GM19099 (cell line): ENCODE measurements at regions not wholly inside any gene's neighbourhood (a gene's known extent, or its start where the extent isn't known, plus 50 kb on each side); places are given as distances from the start of the nearest gene placed in this dataset.

Experiments
- POLR2A ChIP-seq: IDR thresholded peaks from 3 replicates; pipeline ENCODE4 v1.6.1; 2011; ENCODE audit warnings: low read depth; ENCODE audit not compliant: insufficient read length; ENCODE audit errors: extremely low read depth

DNA sequence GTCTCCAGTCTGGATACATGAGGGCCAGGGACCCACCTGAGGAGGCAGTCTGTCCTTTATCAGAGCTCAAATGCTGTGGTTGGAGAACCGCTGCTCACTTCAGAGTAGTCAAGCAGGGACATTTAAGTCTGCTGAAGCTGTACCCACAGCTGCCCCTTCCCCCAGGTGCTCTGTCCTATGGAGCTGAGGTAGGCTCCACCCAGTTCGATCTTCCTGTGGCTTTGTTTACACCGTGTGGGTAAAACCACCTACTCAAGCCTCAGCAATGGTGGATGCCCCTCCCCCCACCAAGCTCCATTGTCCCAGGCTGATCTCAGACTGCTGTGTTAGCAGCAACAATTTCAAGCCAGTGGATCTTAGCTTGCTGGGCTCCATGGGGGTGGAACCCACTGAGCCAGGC, 731.4 kb upstream of the HS6ST1 start:
- TF ChIP-seq POLR2A: no peak

DNA sequence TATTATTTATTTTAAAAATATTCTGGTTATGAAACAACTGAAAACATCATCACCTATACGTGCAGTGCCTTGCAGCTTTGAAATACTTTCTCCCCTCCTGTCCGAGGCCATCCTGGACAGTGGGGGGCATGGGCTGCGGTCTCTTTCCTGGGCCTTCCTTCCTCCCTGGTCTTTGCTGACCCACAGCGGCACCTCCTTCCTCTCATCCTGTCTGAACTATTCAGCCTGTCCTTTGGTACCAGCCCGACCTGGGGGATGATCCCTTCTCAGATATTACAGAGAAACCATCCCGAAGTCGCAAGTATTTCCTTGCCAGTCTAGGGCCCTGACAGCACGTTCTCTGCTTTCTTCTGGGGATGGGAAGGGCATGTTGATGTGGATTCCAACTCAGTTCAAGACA, 736.6 kb upstream of the HS6ST1 start:
- no peak for TF ChIP-seq POLR2A

DNA sequence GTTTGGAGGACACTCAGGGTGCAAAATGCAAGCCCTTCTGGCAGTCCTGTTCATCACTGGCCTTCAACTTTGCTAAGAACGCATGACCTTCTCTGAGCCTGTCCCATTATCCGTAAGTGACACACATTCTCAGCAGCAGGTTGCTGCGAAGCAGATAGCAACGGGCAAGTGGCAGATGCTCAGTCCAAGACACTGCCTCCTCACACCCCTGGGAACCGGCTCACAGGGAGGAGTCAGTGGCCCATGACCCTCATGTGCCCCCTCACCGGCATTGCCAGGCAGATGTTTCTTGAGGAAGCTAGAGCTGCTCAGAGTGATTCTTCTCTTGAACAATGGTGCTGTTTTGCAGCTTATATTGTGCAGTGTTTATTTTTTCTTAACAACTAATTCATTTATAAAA, 737.2 kb upstream of the HS6ST1 start:
- TF ChIP-seq POLR2A: no peak

DNA sequence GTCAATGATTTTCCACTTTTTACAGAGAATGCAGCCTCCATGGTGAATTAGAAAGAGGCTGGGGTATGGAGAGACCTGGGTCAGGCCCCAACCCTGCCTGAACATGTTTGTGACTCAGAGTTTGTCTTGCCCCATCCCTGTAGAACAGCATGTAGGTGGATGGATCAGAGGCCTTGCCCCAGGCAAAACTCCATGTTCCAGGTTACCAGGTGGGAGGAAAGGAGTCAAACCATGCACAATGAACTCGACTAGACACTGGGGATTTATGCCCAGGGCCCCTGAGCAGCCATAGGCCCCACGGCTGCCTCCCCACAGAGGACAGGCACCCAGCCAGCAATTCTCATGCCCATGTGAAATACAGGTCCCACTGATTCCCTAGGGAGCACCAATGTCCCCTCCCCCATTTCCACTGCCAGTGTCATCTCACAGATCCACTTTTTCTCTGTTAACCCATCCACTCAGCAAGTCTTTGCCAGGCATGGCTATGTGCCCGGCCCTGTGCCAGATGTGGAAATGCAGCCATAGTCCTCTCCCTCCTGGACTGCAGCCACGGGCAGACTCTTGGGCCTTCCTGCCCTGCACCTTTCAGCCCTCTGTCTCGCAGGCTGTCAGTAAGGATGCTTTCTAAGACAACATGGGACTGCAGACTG, 737.8 kb upstream of the HS6ST1 start:
- no peak for TF ChIP-seq POLR2A

DNA sequence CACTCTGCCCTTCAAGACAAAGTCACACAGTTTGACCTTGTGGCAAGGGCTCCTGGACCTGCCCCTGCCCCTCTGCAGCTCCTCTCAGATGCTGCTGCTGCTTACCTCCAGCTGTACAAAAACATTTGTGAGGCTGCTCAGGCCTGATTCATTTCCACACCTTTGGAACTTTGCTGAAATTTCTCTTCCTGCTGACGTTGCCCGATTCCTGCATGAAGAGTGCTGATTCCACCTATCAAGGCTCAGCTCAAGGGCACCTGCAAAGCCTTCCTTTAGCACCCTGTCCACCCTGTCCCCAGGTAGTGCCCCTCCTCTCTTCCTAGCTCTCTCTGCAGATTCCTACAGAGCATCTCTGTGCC, 738.3 kb upstream of the HS6ST1 start:
- no peak for TF ChIP-seq POLR2A

DNA sequence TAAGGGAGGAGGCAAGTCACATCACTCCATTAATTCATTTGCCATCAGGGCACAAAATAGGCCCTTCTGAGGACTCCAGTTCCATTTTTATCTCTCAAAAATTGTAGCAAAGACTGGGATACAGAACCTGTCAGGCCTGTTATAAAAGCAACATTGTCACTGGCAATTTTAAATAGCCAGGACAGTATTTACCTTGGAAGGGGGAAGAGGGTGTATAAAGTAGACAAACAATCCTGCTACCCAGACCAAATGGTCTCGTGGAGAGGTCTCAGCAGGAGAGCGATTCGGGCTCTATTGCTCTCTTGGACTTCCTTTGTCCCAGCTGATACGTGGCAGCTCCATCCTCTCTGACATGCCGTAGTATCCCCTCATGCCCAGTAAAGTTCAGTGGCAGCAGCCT, 740.3 kb upstream of the HS6ST1 start:
- TF ChIP-seq POLR2A: no peak

DNA sequence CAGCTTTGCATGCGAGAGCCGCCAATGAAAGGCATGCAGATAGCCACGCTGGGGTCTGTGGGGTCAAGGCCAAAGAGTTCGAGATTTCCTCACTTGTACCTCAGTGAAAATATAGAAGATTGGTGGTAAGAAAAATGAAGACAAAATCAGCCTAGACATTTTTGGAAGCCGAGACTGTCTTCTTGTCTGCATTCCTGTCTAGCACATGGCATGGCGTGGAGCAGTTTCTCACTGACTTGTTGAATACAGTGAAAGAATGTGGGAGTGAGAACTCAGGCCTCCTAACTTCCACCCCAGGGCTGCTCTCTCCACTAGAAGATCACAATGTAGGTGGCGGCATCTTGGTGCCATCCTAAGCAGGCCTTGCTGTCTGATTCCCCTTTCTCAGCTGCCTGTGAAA, 740.8 kb upstream of the HS6ST1 start:
- TF ChIP-seq POLR2A: no peak

DNA sequence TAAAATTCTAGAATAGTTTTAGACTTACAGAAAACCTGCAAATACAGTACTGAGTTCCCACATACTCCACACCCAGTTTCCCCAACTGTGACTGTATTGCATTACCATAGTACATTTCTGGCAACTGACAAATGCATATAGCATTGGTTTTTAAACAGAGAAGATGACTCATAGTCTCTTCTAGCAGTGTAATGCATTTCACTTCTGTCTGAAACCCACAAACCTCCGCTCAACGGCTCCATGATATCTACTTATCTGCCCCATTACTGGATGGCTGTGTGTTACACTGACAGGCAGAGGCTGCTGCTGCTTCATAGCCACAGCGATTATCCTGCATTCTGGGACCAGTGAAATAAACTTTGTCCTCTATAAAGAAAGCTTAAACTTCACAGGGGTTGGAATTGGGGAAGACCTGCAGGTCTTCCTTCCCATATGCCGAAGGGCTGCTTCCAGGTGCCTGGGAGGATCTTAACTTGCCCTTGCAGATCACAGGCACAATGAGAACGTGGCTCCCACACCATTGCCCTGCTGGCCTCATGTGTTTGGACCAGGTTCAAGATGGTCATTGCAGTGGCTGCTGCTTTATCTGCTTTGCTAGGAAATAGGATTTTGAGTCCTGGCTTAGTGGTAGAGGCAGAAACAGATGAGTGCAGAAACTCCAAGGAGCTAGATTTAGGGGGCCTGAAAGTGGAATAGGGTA, 742.6 kb upstream of the HS6ST1 start:
- no peak for TF ChIP-seq POLR2A

DNA sequence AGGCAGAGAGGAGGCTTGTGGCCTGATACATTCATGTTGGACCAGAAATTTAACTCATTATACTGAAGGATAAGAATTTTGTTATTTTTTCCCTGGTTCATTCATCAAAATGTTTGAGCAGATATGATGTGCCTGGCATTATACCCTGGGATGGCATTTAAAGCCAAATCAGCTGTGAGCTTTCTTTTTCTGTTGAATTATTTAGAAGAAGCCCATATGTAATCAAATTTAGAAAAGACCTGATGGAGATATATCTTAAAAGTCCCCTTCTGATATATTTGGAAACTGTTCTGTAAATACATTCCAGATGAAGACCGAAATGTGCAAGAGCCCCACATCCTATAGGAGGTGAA, 743.1 kb upstream of the HS6ST1 start:
- TF ChIP-seq POLR2A: no peak

DNA sequence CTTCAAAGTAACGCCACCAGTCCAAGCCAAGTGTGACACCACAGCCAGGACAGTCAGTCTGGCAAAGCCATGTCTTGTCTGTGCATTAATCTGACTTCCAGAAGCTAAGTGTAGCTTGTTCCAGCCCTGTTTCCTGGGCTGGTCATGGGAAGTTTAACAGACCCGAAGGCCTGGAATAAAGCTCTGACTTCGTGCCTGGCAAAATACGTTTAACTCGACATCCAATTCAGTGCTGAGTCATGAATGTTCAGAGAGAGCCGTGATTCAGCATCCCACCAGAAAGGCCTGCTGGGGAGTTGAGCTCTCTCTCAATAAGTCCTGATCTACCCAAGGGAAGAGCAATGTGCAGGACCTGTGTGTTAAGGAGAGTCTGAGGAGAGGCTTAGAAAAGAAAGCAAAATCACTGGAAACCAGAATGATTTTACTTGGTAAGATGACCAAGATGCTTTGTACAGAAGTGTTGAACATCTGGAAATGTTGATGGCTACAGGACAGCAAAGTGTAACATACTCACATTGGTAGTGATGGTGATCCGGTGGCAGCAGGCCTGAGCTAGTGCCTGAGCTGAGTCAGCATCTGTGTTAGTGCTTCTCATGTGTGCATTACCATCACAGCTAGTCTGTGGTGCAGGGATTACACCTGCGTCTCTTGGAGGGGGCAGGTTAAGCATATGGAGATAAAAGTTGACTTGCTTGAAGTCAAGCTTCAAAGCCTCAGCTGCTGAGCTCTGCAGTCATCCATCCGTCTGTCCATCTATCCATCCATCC, 743.7 kb upstream of the HS6ST1 start:
- no peak for TF ChIP-seq POLR2A

DNA sequence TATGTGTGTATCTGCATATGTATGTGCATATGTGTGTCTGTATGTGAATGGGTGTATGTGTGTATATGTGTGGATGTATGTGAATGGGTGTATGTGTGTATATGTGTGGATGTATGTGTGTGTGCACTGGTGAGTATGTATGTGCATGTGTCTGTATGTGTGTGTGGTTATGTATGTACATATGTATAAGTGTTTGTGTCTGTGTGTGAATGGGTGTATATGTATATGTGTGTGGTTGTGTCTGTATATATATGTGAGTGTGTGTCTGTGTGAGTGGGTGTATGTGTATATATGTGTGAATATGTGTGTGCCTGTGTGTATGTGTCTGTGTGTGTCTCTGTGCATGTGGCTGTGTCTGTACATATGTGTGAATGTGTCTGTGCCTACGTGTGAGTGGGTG, 748.4 kb upstream of the HS6ST1 start:
- TF ChIP-seq POLR2A: no peak

DNA sequence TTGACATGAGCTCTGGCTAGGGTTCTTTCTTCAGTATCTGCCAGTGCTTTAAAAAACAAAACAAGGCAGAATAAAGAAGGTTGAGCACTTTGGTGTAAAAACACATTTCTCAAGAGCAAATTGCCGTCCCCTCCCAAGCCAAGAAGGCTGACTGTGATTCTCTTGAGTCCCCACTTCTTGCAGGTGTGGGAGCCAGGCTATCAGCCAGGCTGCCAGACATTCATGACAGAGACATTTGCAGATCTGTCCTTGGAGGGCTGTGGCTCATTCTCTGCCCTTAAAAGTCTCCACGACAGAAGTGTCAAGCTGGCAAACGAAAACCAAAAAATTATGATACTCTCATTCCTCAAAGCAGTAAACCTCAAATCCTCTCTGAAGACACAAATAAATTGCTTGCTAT, 749.3 kb upstream of the HS6ST1 start:
- no peak for TF ChIP-seq POLR2A

DNA sequence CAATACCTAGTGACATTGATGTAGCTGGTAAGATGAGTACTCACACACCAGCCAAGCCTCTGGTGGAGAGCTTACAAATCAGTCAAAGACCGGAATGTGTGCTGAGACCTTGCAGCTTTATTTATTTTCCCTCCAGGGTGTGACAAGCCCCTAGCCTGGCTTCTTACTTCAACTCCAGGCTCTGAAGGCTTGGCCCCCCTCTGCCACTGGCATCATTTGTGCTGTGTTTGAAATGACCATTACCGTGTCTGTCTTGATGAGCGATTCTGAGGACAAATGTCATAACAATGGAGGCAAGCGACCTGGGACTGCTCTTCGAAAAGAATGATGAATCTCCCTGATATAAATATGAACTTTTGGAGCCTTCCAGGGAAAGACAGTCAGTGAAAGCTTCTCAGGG, 749.9 kb upstream of the HS6ST1 start:
- no peak for TF ChIP-seq POLR2A

DNA sequence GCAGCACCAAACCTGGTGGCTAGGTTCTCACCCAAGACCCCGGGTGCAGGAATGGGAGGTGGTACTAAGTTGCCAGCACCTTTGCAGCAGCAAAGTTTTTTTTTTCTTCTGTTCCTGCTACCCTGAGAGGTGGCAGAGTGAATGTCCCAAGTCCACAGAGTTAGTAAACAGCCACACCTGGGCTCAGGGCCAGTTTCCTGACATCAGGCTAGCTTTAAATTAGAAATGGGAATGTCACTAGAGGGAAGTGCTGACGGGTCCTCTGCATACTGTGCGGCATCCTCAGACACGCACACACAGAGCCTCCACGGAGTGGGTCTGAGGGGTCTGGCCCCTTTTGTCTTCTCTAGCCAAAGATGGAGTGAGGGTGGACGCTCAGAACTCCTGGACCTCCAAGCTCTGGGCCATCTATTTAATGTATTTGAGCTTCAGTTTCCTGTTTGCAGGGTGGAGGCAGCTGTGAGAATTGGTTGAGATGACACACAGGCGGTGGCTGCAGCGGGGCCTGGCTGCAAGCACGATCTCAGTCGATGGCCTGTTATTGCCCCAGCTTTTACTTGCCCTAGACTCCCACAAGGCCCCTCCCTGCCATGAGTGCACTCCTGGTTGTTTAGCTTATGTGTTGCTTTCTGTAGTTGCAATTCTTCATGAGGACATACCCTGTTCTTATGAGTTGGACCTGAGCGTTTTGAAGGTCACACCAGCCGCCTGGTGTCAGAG, 751.4 kb upstream of the HS6ST1 start:
- TF ChIP-seq POLR2A: no peak

DNA sequence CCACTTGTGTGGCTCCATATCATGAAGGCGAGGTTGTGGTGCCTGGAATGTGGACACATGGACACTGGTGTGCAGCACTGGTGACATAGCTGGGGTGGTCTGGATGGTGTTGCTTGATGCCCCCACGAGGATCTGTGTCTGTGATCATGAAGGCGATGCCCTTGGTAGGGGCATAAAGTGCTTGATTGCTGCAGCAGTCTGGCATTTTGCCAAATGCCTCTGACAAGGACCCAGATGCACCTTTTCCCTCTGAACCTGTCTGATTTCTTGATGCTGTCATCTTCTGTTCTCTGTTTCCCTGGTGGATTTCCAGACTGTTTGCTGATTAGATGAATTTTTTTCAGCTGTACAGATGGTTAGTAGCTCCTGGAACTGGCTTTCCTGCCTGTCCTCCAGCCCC, 752.0 kb upstream of the HS6ST1 start:
- TF ChIP-seq POLR2A: no peak

DNA sequence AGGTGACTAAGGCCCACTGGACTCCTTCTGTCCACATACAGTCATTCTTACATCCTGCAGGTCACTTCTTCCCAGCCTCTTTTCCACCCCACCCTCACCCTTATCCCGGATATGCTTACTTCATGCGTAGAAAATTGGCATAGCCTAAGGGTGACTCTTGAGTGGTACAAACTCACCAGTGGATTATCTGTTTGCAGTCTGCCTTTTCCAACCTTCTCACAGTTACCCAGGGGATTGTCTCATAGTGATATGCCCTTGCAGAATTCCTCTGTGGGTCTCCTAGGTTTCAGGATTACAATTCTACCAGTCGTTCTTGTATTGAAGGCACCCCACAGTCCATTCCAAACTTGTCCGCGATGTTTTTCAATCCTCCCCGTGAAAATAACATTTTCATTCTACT, 752.9 kb upstream of the HS6ST1 start:
- no peak for TF ChIP-seq POLR2A
